ENCODE measurements at regions not wholly inside any gene's neighbourhood (a gene's known extent, or its start where the extent isn't known, plus 50 kb on each side); places are given as distances from the start of the nearest gene placed in this dataset.

DNA sequence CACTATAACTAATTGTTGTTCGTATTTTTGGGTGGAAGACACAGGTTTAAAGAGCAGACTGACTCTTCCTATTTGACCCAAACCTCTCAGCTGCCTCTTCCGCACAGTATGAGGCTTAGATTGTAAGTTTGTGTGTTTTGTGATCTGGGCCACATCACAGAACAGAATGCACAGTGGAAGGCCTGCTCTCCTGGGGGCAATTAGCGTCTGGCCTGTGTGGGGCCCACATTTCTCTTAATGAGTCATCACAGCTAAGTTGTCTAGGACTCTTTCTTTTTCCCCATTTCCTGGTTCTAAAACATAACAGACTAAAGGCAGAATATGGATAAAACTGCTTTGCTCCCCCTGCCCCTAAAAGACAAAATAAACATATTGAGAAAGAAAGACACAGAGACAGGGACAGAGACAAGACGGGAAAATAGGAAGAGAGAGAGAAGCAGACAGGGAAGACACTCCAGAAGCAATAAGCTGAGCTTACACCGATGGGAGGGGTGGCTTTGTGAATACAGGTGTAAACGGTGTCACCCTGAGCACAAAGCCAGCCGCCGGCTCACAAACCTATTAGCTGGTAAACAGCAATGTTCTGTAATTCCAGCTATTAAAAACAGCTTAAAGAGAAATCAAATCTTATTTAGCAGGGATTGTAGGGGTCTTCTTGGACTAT, 127.4 kb upstream of the OPCML start:
- no peak overlapping the region for H3K27ac Mint-ChIP-seq
- no peaks in the 10 kb centered on the region for H3K79me1 ChIP-seq (ENCODE audit: insufficient read depth, low read depth, low read length, poor library complexity, severe bottlenecking)
- no peak overlapping the region for H2BK20ac ChIP-seq (ENCODE audit: low read depth, low read length, poor library complexity, severe bottlenecking)
- H3K9me3 Mint-ChIP-seq: no peaks in the 10 kb centered on the region
- no peak overlapping the region for H2BK5ac ChIP-seq (ENCODE audit: insufficient read length, low read length)
- peaks cover 26 to 30% of the 10 kb centered on the region in 2 experiments for H3K4me1 Mint-ChIP-seq
- WGBS (ENCODE audit: extremely low coverage, insufficient read length, low lambda C conversion rate): no CpG with 5 or more reads among the region's 8 CpGs
- H4K5ac ChIP-seq (ENCODE audit: insufficient read length, low read depth, low read length): no peak overlapping the region
- H3K14ac ChIP-seq (ENCODE audit: insufficient read depth, low read length): no peak overlapping the region
- H2BK12ac ChIP-seq (ENCODE audit: insufficient read length, low read depth, low read length): no peak overlapping the region
- H3K23ac ChIP-seq (ENCODE audit: insufficient read length, low read depth, low read length): no peak overlapping the region
- H3K18ac ChIP-seq (ENCODE audit: insufficient read length, low read depth, low read length): no peak overlapping the region
- H4K8ac ChIP-seq (replicated peaks; ENCODE audit: insufficient read length, low read depth, low read length): no peak overlapping the region
- no peak overlapping the region for H2AK5ac ChIP-seq (ENCODE audit: insufficient read length, low read length)
- no peak overlapping the region for H3K4me2 ChIP-seq (ENCODE audit: insufficient read depth, insufficient read length, low read length)
- H3K79me2 ChIP-seq (ENCODE audit: insufficient read depth, low read length): no peaks in the 10 kb centered on the region
- no peaks in the 10 kb centered on the region for H3K9me3 ChIP-seq (ENCODE audit: control insufficient read depth, low read depth, low read length)
- H3K27ac ChIP-seq (ENCODE audit: insufficient read length, low read depth, low read length): no peak overlapping the region
- peaks cover 14% of the 10 kb centered on the region for H3K27me3 Mint-ChIP-seq (ENCODE audit: low read depth)
- H3K4me3 Mint-ChIP-seq: peak overlapping the region in 1 of 2 experiments; percentile 31; a peak in 1 of 5 replicates
- no peak overlapping the region for H2AFZ ChIP-seq (ENCODE audit: low read length)
- H3K23me2 ChIP-seq (ENCODE audit: insufficient read length, low read depth, low read length, poor library complexity, severe bottlenecking): no peaks in the 10 kb centered on the region
- no peak overlapping the region for H4K91ac ChIP-seq (ENCODE audit: insufficient read length, low read depth, low read length)
- no peak overlapping the region for H3K56ac ChIP-seq (ENCODE audit: insufficient read length, low read depth, low read length)
- no peaks in the 10 kb centered on the region; a peak in 1 of 7 replicates for H3K36me3 Mint-ChIP-seq (ENCODE audit: insufficient read depth in 1 of 3, low read depth in 3 of 3)
- DNase-seq: peak; percentile 13
- TF ChIP-seq CTCF (conservative IDR thresholded peaks at IDR 0.05): no peak
- H3K27me3 ChIP-seq (ENCODE audit: insufficient read depth, low read length): no peaks in the 10 kb centered on the region
- H2BK15ac ChIP-seq (ENCODE audit: low read depth, low read length): no peak overlapping the region
- no peaks in the 10 kb centered on the region for H4K20me1 ChIP-seq (ENCODE audit: control insufficient read depth, insufficient read depth, insufficient read length)
- H3K4ac ChIP-seq (ENCODE audit: low read depth, low read length): no peak overlapping the region
- H3T11ph ChIP-seq (ENCODE audit: low read length): no peak overlapping the region
- no peak overlapping the region for H3K9ac ChIP-seq (ENCODE audit: extremely low read depth, insufficient read length, low read length)
- no peak overlapping the region for H2BK120ac ChIP-seq (ENCODE audit: low read depth, low read length, poor library complexity, severe bottlenecking)
- H3K4me1 ChIP-seq (ENCODE audit: insufficient read depth, low read length): peaks cover 3% of the 10 kb centered on the region; the same call in 1 of the 2 replicates

All from H9 (cell line).